Mesodermal cell (in vitro differentiated cells): ENCODE measurements at regions not wholly inside any gene's neighbourhood (a gene's known extent, or its start where the extent isn't known, plus 50 kb on each side); places are given as distances from the start of the nearest gene placed in this dataset.

Experiments used
- H3K27ac ChIP-seq: 2 replicates; pipeline ENCODE4 v1.7.0; 2013; ENCODE audit warnings: mild to moderate bottlenecking, low read depth, low read length, moderate library complexity; ENCODE audit not compliant: severe bottlenecking
- H3K36me3 ChIP-seq: 2 replicates; pipeline ENCODE4 v1.7.1; 2013; ENCODE audit warnings: mild to moderate bottlenecking, low read length, moderate library complexity; ENCODE audit not compliant: control insufficient read depth, insufficient read depth
- H3K4me1 ChIP-seq: one replicate; pipeline ENCODE4 v1.7.1; 2013; ENCODE audit warnings: mild to moderate bottlenecking, low read length; ENCODE audit not compliant: insufficient read depth, control insufficient read depth, poor library complexity, severe bottlenecking
- H3K4me3 ChIP-seq: 2 replicates; pipeline ENCODE4 v1.7.0; 2013; ENCODE audit warnings: low read length, control low read depth, mild to moderate bottlenecking; ENCODE audit not compliant: insufficient read depth, poor library complexity, severe bottlenecking; ENCODE audit errors: extremely low read depth
- H3K9me3 ChIP-seq: 2 replicates; pipeline ENCODE4 v1.7.1; 2013; ENCODE audit warnings: mild to moderate bottlenecking, low read length, moderate library complexity; ENCODE audit not compliant: control insufficient read depth
- WGBS, 2 experiments: methylation state at CpG; one replicate each; pipeline ENCODE4 v1.1.5; 2013; ENCODE audit warnings: missing lambda C conversion rate in 2 of 2; ENCODE audit not compliant: insufficient coverage in 2 of 2; 5-methylcytosine and 5-hydroxymethylcytosine counted together

GRCh38 chr5:56705217-56705616 is 110.1 kb upstream of the MAP3K1 start:
- WGBS, 2 experiments, result 74 to 75% methylated on average over 5 of the region's 5 CpGs
- Histone ChIP-seq H3K4me3 (no peak overlapping the region), H3K9me3 (no peaks in the 10 kb centered on the region), H3K27ac (no peak overlapping the region), H3K4me1 (no peaks in the 10 kb centered on the region), H3K36me3 (no peaks in the 10 kb centered on the region)

DNA sequence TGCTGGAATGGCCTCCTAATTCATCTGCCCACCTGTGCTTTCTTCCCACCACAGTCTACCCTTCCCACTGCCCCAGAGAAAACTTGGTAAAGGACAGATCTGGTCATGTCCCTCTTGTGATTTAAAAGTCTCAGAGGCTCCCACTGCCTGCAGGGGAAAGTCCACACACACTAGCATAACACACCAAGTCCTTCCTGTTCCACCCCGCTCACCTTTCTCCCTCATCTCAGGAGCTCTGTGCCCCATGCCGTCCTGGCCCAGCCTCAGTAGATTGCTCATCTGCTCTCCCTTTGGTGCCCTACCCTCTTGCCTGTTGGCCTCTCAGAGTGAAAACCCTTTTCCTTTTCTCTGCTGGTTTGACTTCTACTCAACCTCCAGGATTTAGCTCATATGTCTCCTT is 111.4 kb upstream of the MAP3K1 start:
- 91 to 100% methylated on average over 2 of the region's 2 CpGs for WGBS, 2 experiments
- no peaks in the 10 kb centered on the region for H3K36me3 ChIP-seq
- H3K27ac ChIP-seq, result no peak overlapping the region
- H3K4me3 ChIP-seq, result no peak overlapping the region
- H3K4me1 ChIP-seq, result no peaks in the 10 kb centered on the region
- H3K9me3 ChIP-seq, result no peaks in the 10 kb centered on the region

DNA sequence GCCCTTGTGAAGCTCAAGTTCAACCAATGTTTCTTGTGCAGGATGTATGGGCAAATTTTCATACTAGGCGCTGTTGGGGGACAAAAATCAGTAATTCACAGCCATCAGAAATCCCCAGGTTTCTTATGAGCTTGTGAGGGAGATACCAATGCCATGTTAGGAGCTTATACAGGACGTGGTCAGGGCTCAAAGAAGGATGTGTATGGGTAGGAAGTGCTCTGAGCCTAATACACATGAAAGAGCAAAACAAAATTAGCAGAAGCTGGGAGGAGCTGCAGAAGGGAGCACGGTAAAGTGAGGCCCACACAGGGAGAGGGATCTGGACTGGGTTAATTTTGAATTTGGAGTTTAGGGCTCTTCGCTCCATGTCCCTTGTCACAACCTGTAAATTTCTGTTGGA is 114.6 kb upstream of the MAP3K1 start:
- Histone ChIP-seq H3K9me3 (no peaks in the 10 kb centered on the region), H3K27ac (no peak overlapping the region)
- 92% methylated on average over 3 of the region's 4 CpGs; no CpG with 5 or more reads in 1 of the 2 experiments for WGBS, 2 experiments

GRCh38 chr5:56699538-56699937 is 115.8 kb upstream of the MAP3K1 start:
- no peaks in the 10 kb centered on the region for H3K9me3 ChIP-seq
- no peak overlapping the region for H3K4me3 ChIP-seq
- peaks cover 22% of the 10 kb centered on the region for H3K4me1 ChIP-seq
- no peak overlapping the region for H3K27ac ChIP-seq
- 59 to 66% methylated on average over 6 to 8 of the region's 8 CpGs for WGBS, 2 experiments
- no peaks in the 10 kb centered on the region for H3K36me3 ChIP-seq

More for the DNA sequence above, 114.6 kb upstream of the MAP3K1 start:
- Histone ChIP-seq H3K4me3 (no peak overlapping the region), H3K36me3 (no peaks in the 10 kb centered on the region), H3K4me1 (peaks cover 16% of the 10 kb centered on the region)

GRCh38 chr5:56698463-56699381 is 116.6 kb upstream of the MAP3K1 start:
- 100% methylated on average over 1 of the region's 5 CpGs; no CpG with 5 or more reads in 1 of the 2 experiments for WGBS, 2 experiments
- Histone ChIP-seq H3K36me3 (no peaks in the 10 kb centered on the region), H3K27ac (peak overlapping the region; percentile 24), H3K4me1 (peaks cover 22% of the 10 kb centered on the region), H3K9me3 (no peaks in the 10 kb centered on the region), H3K4me3 (no peak overlapping the region)

DNA sequence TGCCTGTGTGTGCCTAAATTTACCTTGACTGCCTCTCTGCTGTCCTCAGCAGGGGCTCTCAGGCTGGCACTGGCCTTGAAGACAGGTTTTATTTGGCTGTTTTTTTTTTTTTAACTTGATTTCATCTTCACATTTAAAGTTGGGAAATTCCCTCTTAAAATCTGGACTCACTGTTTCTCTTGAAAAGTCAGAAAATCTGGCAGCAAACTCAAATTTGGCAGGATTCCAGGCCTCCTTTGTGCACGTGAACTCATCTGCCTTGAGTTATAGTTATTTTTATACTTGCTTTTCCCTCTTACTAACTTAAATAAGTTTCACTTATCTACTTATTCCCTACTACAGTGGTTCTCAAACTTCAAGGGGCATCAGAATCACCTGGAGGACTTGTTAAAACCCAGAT is 118.4 kb upstream of the MAP3K1 start:
- Histone ChIP-seq H3K27ac (no peak overlapping the region), H3K9me3 (no peaks in the 10 kb centered on the region), H3K4me1 (peaks cover 22% of the 10 kb centered on the region), H3K4me3 (no peak overlapping the region), H3K36me3 (no peaks in the 10 kb centered on the region)
- no CpG with 5 or more reads among the region's 1 CpG for WGBS, 2 experiments

DNA sequence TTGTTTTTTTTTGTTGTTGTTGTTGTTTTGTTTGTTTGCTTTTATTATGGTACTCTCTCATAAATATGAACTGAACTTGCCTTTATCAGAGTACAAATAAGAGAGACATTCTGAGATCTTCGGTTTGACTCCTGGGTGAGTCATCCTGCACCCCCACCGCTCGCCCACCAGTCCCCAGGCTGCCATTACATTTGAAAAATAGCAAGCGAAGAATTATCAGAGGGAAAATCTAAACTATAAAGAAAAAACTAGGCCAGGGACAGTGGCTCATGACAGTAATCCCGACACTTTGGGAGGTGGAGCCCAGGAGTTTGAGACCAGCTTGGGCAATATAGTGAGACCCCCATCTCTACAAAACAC is 122.1 kb upstream of the MAP3K1 start:
- H3K36me3 ChIP-seq, result no peaks in the 10 kb centered on the region
- H3K4me1 ChIP-seq, result peaks cover 17% of the 10 kb centered on the region
- no peaks in the 10 kb centered on the region for H3K9me3 ChIP-seq
- H3K27ac ChIP-seq, result no peak overlapping the region
- H3K4me3 ChIP-seq, result no peak overlapping the region
- WGBS, 2 experiments, result 90 to 100% methylated on average over 1 to 3 of the region's 5 CpGs

DNA sequence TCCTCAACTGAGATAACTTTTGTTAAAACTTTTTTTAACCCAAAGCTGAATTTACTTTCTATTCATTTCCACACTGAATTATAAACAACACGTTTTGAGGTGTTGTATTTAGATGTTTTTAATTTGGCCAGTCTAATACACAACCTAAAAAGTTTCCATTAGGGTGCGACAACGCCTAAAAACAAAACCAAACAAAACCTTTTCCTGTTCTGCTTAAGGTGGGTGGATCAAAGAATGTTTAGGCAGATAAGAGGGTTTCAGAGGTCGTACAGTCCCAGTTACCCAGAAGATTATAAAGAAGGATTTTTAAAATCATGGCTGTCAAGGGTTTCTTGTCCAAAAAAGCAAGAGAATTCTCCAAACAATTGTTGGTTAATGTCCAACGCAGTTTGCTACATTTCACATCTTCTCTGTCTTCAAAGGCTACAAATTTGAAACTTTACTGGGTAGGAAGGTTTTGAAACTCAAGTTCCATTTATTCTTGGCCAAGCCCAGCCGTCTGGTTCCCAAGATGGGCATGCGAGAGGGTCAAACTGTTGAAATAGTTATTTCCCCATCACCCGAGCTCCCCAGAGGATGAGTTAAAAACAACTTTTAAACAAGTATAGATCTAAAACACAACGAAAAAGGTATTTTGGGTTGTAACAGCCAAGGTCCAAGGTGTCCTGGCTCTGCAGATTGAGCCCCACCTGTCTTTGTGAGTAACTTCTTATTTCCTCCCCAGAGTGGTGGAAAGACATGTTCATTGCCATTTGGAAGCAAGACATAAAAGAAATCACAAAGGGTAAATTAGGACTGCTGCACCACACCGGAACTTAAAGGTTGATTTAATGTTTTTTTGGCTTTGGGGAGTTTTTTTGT is 122.8 kb upstream of the MAP3K1 start:
- Histone ChIP-seq H3K4me3 (no peak overlapping the region), H3K4me1 (peaks cover 17% of the 10 kb centered on the region), H3K36me3 (no peaks in the 10 kb centered on the region), H3K9me3 (no peaks in the 10 kb centered on the region), H3K27ac (no peak overlapping the region)
- 92 to 100% methylated on average over 2 to 4 of the region's 10 CpGs for WGBS, 2 experiments

DNA sequence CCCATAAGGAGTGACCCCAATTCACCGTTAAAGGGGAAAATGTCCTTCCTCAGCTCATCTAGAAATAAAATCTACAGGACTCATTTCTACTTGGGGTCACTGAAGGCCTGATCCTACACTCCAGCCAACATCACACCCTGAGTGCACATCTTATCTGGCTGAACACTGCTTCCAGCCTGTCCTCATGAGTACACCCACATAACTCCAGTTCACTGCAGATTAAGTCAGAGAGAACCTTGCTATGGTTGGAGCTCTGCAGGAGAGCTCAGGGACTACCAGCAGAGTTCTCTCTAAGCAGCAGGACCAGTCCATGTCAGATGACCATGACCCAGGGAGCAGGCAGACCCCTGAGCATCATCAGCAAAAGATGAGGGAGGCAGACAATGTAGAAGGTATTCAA is 126.9 kb upstream of the MAP3K1 start:
- Histone ChIP-seq H3K36me3 (no peaks in the 10 kb centered on the region), H3K4me1 (no peaks in the 10 kb centered on the region), H3K9me3 (no peaks in the 10 kb centered on the region), H3K27ac (no peak overlapping the region), H3K4me3 (no peak overlapping the region)
- WGBS, 2 experiments, result 92 to 100% methylated on average over 1 of the region's 1 CpG

GRCh38 chr5:56686337-56687195 is 128.8 kb upstream of the MAP3K1 start:
- WGBS, 2 experiments, result 58 to 73% methylated on average over 2 of the region's 5 CpGs
- H3K27ac ChIP-seq, result no peak overlapping the region
- H3K36me3 ChIP-seq, result no peaks in the 10 kb centered on the region
- H3K4me3 ChIP-seq, result no peak overlapping the region
- no peaks in the 10 kb centered on the region for H3K4me1 ChIP-seq
- H3K9me3 ChIP-seq, result no peaks in the 10 kb centered on the region
